ENCODE measurements at regions not wholly inside any gene's neighbourhood (a gene's known extent, or its start where the extent isn't known, plus 50 kb on each side); places are given as distances from the start of the nearest gene placed in this dataset.

DNA sequence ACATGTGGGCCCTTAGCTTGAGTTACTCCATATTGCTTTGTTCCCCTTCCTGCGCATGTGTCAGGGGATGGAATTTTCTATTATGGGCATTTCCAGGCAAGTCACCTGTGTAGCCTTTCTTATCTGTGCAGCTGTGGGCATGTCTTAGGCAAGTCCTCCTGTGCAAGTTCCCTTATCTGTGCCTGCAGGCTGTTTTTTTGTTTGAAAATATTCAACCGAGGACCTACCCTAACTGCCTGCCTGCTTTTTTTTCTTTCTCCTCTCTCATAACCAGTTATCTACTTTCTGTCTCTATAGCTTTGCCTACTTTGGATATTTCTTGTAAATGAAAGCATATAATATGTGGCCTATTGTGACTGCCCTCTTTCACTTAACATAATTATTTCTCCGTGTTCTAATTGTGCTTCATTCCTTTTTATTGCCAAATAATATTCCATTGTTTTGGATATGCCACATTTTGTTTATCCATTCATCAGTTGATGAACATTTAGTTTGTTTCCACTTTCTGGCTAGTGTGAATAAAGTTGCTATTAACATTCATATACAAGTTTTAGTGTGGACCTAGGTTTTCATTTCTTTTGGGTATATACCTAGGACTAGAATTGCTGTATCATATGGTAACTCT lies 83.6 kb upstream of the CADM1 start:
- H3K27me3 ChIP-seq (ENCODE audit: control insufficient read depth in 2 of 2, insufficient read depth in 2 of 2, low read length in 2 of 2) = no peaks in the 10 kb centered on the region
- no CpG with 5 or more reads among the region's 3 CpGs for WGBS (ENCODE audit: insufficient coverage)

DNA sequence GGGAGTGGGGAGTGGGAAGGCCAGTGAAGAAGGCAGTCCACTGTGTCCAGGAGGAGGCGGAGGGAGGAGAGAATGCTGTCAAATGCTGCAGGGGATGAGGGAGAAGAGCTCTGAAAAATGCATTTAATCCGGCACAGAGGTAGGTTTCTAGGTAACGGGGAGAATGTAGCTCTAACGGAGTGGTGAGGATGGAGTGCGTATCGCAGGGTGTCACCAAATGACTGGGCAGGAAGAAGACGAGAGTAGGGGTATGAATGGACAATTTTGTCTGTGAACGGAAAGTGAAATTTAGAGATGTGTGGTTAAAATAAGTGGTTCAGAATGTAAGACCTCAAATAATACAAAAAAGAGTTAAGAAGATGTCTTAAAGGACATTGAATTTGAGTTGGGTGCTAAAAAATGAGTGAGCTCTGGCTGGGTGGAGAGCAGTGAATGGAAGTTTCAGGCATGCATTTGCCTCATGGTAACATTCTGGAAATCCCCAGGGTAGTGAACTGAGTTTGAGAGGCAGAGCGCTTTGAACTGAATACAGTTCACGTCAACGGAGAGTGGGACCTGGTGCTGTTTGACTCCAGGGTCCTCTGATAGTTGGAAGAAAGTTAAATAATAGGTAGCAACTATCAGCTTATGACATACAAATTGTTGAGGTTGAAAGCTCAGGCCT lies 81.3 kb upstream of the CADM1 start:
- H3K36me3 ChIP-seq (replicated peaks in 1 of 2; ENCODE audit: control insufficient read depth in 1 of 2, insufficient read depth in 2 of 2, low read length in 2 of 2) = no peaks in the 10 kb centered on the region
- no peak for DNase-seq
- H3K4me1 ChIP-seq (ENCODE audit: control insufficient read depth in 1 of 2, insufficient read depth in 2 of 2, low read length in 2 of 2) = no peaks in the 10 kb centered on the region
- Mint-ChIP-seq H3K27me3 (ENCODE audit: low read depth in 3 of 3) (peaks cover 0 to 2% (median 1%) of the 10 kb centered on the region in 3 donors), H3K36me3 (no peaks in the 10 kb centered on the region), H3K4me3 (no peak overlapping the region), H3K9me3 (peaks cover 3 to 21% (median 13%) of the 10 kb centered on the region in 7 donors), H3K27ac (no peak overlapping the region), H3K4me1 (no peaks in the 10 kb centered on the region)
- no peaks in the 10 kb centered on the region for H4K20me1 ChIP-seq (ENCODE audit: insufficient read depth, low read length)
- H3K9me3 ChIP-seq (replicated peaks in 1 of 2; ENCODE audit: control insufficient read depth in 1 of 2, insufficient read depth in 1 of 2, low read length in 2 of 2) = peaks cover 0 to 5% of the 10 kb centered on the region in 2 donors
- intact Hi-C loops (cut with micrococcal nuclease) = no loop called here
- no peaks in the 10 kb centered on the region for H3K27me3 ChIP-seq (ENCODE audit: control insufficient read depth in 2 of 2, insufficient read depth in 2 of 2, low read length in 2 of 2)
- H3K79me2 ChIP-seq (ENCODE audit: insufficient read depth, low read length) = no peaks in the 10 kb centered on the region
- H2AFZ ChIP-seq (ENCODE audit: insufficient read depth, low read depth, low read length, poor library complexity, severe bottlenecking) = no peak overlapping the region
- no peak overlapping the region for H3K9ac ChIP-seq (ENCODE audit: insufficient read depth, low read length, poor library complexity, severe bottlenecking)
- H3K4me2 ChIP-seq (replicated peaks; ENCODE audit: extremely low read depth, low read length, poor library complexity, severe bottlenecking) = no peak overlapping the region
- no peak overlapping the region for H3K4me3 ChIP-seq (replicated peaks in 1 of 3; ENCODE audit: low read depth in 2 of 3, low read length in 3 of 3)
- 91% methylated on average over 11 of the region's 11 CpGs for WGBS (ENCODE audit: insufficient coverage)
- H3K27ac ChIP-seq (ENCODE audit: low read depth in 1 of 2, low read length in 2 of 2) = no peak overlapping the region
- TF ChIP-seq, protein P1, sequence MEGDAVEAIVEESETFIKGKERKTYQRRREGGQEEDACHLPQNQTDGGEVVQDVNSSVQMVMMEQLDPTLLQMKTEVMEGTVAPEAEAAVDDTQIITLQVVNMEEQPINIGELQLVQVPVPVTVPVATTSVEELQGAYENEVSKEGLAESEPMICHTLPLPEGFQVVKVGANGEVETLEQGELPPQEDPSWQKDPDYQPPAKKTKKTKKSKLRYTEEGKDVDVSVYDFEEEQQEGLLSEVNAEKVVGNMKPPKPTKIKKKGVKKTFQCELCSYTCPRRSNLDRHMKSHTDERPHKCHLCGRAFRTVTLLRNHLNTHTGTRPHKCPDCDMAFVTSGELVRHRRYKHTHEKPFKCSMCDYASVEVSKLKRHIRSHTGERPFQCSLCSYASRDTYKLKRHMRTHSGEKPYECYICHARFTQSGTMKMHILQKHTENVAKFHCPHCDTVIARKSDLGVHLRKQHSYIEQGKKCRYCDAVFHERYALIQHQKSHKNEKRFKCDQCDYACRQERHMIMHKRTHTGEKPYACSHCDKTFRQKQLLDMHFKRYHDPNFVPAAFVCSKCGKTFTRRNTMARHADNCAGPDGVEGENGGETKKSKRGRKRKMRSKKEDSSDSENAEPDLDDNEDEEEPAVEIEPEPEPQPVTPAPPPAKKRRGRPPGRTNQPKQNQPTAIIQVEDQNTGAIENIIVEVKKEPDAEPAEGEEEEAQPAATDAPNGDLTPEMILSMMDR (IDR thresholded peaks at IDR 0.05) = no peak

More for the DNA sequence above, 83.6 kb upstream of the CADM1 start:
- intact Hi-C loops (cut with micrococcal nuclease) = no loop called here
- Histone ChIP-seq H3K4me2 (replicated peaks; ENCODE audit: extremely low read depth, low read length, poor library complexity, severe bottlenecking) (no peak overlapping the region), H2AFZ (ENCODE audit: insufficient read depth, low read depth, low read length, poor library complexity, severe bottlenecking) (no peak overlapping the region), H3K36me3 (replicated peaks in 1 of 2; ENCODE audit: control insufficient read depth in 1 of 2, insufficient read depth in 2 of 2, low read length in 2 of 2) (no peaks in the 10 kb centered on the region), H3K79me2 (ENCODE audit: insufficient read depth, low read length) (no peaks in the 10 kb centered on the region), H3K27ac (ENCODE audit: low read depth in 1 of 2, low read length in 2 of 2) (no peak overlapping the region), H4K20me1 (ENCODE audit: insufficient read depth, low read length) (no peaks in the 10 kb centered on the region), H3K9me3 (replicated peaks in 1 of 2; ENCODE audit: control insufficient read depth in 1 of 2, insufficient read depth in 1 of 2, low read length in 2 of 2) (peaks cover 0 to 5% of the 10 kb centered on the region in 2 donors), H3K9ac (ENCODE audit: insufficient read depth, low read length, poor library complexity, severe bottlenecking) (no peak overlapping the region), H3K4me3 (replicated peaks in 1 of 3; ENCODE audit: low read depth in 2 of 3, low read length in 3 of 3) (no peak overlapping the region), H3K4me1 (ENCODE audit: control insufficient read depth in 1 of 2, insufficient read depth in 2 of 2, low read length in 2 of 2) (no peaks in the 10 kb centered on the region)
- Mint-ChIP-seq H3K27ac (no peak overlapping the region), H3K36me3 (no peaks in the 10 kb centered on the region), H3K27me3 (ENCODE audit: low read depth in 3 of 3) (no peaks in the 10 kb centered on the region), H3K4me3 (no peak overlapping the region), H3K9me3 (peaks cover 8 to 23% (median 19%) of the 10 kb centered on the region in 7 donors), H3K4me1 (no peaks in the 10 kb centered on the region)
- DNase-seq = no peak
- TF ChIP-seq, protein P1 (IDR thresholded peaks at IDR 0.05) = no peak

Measured in CD14-positive monocyte (primary cell).